HG03354 (cell line): ENCODE measurements at regions not wholly inside any gene's neighbourhood (a gene's known extent, or its start where the extent isn't known, plus 50 kb on each side); places are given as distances from the start of the nearest gene placed in this dataset.
"Not testable (repeated sequence)": the region's sequence is repeated elsewhere in the genome, so short reads cannot be mapped to it uniquely, and the experiment has no call there.

Experiments
- ATAC-seq: cut with Tn5 transposase; IDR thresholded peaks from one replicate; pipeline ENCODE4 v1.9.1; 2021; ENCODE audit warnings: mild to moderate bottlenecking; ENCODE audit not compliant: unreplicated experiment, poor library complexity, severe bottlenecking

DNA sequence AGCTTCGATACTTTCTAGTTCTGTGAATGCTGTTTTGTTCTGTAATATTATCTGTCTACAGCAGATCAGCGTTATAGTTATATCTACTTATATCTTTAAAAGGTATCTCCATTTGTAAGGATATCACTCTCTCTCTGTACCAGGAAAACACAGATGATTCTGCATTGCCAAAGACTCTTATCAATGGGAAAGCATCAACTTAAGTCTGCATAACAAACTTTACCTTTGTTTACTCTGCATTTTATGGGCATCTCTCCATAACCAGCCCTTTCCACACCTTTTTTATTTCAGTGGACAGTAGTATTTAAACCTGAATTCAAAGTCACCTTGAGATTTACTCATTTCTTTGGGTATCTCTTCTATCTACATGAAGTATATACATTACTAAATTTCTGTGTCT, 238.7 kb upstream of the GRM7 start:
- ATAC-seq: no peak

GRCh38 chr3:6622712-6623111, 238.2 kb upstream of the GRM7 start:
- no peak for ATAC-seq

DNA sequence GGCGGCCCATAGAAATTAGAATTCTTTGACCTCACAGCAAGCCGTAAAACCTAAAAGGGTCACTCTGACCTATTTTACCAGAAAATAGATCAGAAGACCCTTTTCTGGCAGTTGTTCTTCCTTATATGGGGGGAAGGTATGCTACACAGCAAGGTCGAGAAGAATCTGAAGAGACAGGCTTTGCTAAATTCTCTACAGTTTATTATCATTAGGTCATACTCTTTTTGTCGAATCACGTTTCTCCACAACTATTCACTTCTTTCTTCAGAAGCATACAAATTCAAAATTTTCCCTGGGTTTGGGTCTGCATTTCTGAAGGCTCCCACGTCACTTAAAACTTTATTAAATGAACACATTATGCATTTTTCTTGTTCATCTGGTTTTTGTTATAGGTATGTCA, 229.5 kb upstream of the GRM7 start:
- ATAC-seq: no peak

DNA sequence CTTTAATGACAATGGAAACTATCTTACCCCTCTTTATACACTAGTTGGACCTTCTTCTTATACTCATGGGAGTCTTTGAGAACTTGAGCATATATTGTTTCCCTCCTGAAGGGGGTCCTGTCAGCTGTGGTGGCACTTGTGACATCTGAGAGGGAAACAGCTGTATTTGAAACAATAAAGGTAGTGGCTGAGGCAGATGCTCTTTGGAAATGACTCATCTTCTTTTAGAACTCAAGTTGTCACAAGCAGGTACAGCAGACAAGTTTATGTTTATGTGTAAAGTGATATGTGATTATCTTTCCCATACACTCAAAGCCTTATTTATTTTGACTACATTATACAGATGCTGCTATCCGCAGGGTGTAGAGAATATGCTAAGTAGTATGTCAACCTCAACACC, 220.0 kb upstream of the GRM7 start:
- ATAC-seq: peak; percentile 52

GRCh38 chr3:6644070-6644929, 216.6 kb upstream of the GRM7 start:
- no peak for ATAC-seq

GRCh38 chr3:6654670-6655069, 206.2 kb upstream of the GRM7 start:
- no peak for ATAC-seq

GRCh38 chr3:6655275-6655674, 205.6 kb upstream of the GRM7 start:
- no peak for ATAC-seq

DNA sequence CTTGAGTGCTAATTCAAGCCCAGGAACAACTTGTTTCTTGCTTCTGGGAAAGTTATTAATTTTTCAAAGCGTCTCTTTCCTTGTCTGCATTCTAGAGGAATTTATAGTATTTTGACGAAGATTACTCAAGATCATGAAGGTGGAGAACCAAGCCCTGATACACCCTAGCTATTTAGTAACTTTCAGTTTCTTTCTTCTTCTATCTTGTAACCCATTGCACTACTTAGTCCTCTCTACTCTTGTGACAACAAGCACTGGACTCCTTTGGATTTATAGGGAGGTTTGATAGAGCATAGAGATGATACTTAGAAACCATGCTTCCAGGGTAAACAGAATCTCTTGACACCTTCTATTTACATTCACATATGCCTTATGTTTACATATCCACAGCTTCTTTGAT, 203.3 kb upstream of the GRM7 start:
- no peak for ATAC-seq

DNA sequence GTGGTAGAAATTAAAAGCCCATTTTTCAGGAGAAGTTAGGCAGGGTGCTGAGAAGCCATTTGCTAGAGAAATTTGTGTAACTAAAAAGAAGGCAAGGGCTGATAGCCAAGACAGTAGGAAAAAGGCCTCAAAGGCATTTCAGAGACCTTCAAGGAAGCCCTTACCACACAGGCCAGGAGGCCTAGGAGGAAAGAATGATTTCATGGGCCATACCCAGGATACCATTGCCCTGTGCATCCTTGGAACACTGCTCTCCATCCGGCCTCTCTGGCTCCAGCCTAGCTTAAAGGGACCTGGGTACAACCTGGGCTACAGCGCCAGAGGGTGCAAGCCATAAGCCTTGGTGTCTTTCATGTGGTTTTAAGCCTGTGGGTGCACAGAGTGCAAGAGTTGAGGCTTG, 193.6 kb upstream of the GRM7 start:
- no peak for ATAC-seq

DNA sequence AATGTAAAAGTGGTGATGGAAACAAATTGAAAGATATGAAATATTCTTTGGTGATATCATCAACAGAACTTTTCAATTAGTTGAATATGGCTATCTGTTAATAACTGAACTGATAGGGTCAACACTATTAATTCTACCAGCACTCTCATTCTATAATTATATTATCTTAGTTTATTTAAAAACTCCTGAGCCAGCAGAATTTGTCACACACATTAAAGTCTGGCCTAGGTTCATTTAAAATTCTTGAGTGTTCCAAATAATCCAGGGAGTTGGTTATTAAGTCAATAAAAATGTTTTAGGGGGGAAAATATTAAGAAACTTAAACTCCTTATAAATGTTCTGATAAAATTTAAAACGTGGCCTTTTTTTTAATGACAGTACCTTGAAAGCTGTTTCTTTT, 189.6 kb upstream of the GRM7 start:
- no peak for ATAC-seq

- ATAC-seq: peak; percentile 46
Measured at GRCh38 chr3:6679510-6679909, 181.4 kb upstream of the GRM7 start.

DNA sequence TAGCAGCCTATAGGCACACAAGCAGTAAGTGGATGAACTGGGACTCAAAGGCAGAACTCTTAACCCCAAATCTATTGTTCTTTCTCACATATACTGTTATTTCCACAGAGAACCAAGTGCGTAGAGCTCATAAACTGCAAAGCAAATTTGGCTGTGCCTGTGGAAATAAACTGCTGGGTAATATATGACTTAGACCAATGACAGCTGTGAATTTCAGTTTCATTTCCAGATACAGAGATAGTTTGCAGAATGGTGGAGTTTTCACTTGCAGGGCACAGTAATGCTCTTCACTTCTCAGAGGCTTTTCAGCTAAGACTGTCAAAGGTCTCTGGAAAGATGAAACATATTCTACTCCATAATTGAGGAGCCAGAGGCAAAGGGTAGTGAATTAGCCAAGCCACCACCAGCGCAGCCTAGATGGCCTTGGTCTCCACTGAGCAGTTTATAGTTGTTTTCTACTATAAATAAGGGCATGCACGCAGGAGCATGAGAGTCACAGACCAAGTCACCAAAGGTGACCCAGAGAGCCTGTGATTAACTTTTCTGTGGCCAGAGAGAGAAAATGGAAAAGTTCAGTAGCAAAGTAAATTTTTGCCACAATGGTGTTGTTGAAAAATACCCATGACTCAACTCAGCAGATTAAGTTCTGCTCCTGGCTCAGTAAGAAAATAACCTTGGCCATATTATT, 180.7 kb upstream of the GRM7 start:
- peak; percentile 96 for ATAC-seq

DNA sequence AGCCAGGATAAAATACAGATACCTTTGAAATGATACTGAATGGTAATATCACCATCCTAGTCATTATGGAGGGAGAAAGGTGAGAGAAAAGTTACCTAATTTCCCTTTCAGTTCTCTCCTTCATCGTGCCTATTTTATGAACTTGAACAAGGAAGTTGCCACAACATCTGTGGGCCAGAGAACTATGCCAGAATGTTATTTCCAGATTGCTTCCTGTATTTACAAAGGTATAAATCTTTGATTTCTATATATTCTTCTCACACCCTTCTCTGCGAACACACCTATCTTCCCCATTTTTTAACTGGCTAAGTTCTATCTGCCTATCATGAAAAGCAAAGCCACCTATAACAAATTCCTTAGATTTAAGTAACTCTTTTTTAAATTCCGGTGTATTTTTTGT, 163.6 kb upstream of the GRM7 start:
- no peak for ATAC-seq

DNA sequence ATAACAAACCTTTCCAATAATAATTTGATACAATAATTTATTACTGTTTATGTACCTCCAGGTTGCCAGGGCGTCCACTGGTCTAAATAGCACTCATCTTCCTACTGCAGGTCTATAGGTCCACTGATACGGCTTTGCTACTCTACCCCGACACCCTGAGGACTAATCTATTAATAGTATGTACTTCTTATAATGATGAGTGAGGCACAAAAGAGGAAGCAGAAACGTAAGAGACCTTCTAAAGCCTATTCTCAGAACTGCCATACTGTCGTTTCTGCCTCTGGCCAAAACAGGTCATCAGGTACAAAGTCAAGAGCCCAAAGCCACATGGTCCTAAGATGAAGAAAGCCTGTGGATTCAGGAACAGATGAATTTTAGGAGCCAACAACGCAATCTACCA, 163.2 kb upstream of the GRM7 start:
- no peak for ATAC-seq

GRCh38 chr3:6704817-6705216, 156.1 kb upstream of the GRM7 start:
- not testable (repeated sequence) for ATAC-seq

GRCh38 chr3:6706777-6707176, 154.1 kb upstream of the GRM7 start:
- ATAC-seq: no peak

DNA sequence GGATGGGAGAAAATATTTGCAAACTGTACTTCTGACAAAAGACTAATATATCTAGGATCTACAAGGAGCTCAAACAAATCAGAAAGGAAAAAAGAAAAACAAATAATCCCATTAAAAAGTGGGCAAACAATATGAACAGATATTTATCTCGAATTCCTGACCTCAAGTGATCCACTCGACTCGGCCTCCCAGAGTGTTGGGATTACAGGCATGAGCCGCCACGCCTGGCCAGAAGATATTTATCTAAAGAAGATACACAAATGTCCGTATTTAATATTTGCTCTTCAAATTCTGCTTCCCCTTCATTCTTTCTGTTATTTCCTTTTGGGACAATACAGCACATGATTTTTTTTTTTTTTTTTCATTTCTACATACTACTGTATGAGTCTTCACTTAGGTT, 151.7 kb upstream of the GRM7 start:
- ATAC-seq: no peak

GRCh38 chr3:6714962-6715361, 146.0 kb upstream of the GRM7 start:
- no peak for ATAC-seq

GRCh38 chr3:6716420-6716819, 144.5 kb upstream of the GRM7 start:
- no peak for ATAC-seq

- ATAC-seq: peak; percentile 96
Measured at GRCh38 chr3:6717026-6717943, 143.6 kb upstream of the GRM7 start.
